ENCODE measurements at regions not wholly inside any gene's neighbourhood (a gene's known extent, or its start where the extent isn't known, plus 50 kb on each side); places are given as distances from the start of the nearest gene placed in this dataset.

- no peaks in the 10 kb centered on the region for H3K27me3 Mint-ChIP-seq (ENCODE audit: unreplicated experiment)
- peaks cover 60% of the 10 kb centered on the region for H3K9me3 Mint-ChIP-seq (ENCODE audit: unreplicated experiment)
- no peak for TF ChIP-seq CTCF (IDR thresholded peaks at IDR 0.05)
- no peak overlapping the region for H3K27ac Mint-ChIP-seq (ENCODE audit: unreplicated experiment)
- H3K36me3 Mint-ChIP-seq (ENCODE audit: unreplicated experiment), result peaks cover 22% of the 10 kb centered on the region
- no peaks in the 10 kb centered on the region for H3K4me1 Mint-ChIP-seq (ENCODE audit: unreplicated experiment)
- H3K4me3 Mint-ChIP-seq (ENCODE audit: unreplicated experiment), result no peak overlapping the region
- DNase-seq (ENCODE audit: extremely low spot score, unreplicated experiment), result no peak
Observed at GRCh38 chr13:65670014-65670625, 1560.0 kb downstream of the PCDH9 start.

DNA sequence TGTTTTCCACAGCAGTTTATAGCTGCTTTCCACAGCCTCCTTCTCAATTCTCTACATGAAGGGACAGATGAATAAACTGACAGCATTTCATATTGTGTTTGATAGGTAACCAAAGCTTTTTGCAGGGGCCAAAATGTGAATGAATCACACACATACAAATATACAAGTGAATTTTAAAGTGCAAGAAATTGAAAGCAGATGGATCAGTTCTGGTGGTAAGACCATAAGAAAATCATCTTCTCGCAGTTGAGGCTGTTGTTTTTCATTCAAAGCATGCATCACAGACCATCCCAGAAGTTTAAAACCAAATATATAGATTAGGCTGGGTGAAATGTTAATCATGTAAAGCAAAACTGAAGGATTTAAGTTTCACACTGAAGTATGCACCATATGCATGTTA, 1569.4 kb downstream of the PCDH9 start:
- Mint-ChIP-seq H3K9me3 (ENCODE audit: unreplicated experiment) (peaks cover 13% of the 10 kb centered on the region), H3K36me3 (ENCODE audit: unreplicated experiment) (peaks cover 2% of the 10 kb centered on the region), H3K4me1 (ENCODE audit: unreplicated experiment) (peaks cover 16% of the 10 kb centered on the region), H3K4me3 (ENCODE audit: unreplicated experiment) (no peak overlapping the region), H3K27me3 (ENCODE audit: unreplicated experiment) (no peaks in the 10 kb centered on the region), H3K27ac (ENCODE audit: unreplicated experiment) (peak overlapping the region; percentile 23)
- no peak for DNase-seq (ENCODE audit: extremely low spot score, unreplicated experiment)
- TF ChIP-seq CTCF (IDR thresholded peaks at IDR 0.05), result no peak

- DNase-seq (ENCODE audit: extremely low spot score, unreplicated experiment), result no peak
- Mint-ChIP-seq H3K4me1 (ENCODE audit: unreplicated experiment) (peaks cover 31% of the 10 kb centered on the region), H3K4me3 (ENCODE audit: unreplicated experiment) (no peak overlapping the region), H3K9me3 (ENCODE audit: unreplicated experiment) (peaks cover 6% of the 10 kb centered on the region), H3K27me3 (ENCODE audit: unreplicated experiment) (no peaks in the 10 kb centered on the region), H3K36me3 (ENCODE audit: unreplicated experiment) (peaks cover 1% of the 10 kb centered on the region), H3K27ac (ENCODE audit: unreplicated experiment) (no peak overlapping the region)
- peak; percentile 76 for TF ChIP-seq CTCF (IDR thresholded peaks at IDR 0.05)
Observed at GRCh38 chr13:65656740-65657329, 1573.3 kb downstream of the PCDH9 start.

DNA sequence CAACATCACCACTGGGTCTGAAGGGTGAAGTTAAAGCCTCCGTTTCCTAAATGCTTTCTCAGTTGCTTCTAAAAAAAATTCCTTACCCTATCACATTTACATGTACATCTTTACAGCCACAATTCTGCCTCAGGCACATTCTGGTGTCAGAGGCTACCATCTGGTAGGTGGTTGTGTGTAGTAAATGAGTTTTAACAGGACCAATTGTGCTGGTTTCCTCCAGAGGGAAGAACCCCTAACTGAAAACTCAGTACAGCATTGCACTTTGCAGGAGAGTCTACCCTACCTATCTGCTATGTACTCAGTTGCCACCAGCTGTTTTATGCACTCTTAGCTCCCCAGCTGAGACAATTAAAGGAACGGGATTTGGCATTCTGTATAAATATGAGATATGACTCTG, 1576.5 kb downstream of the PCDH9 start:
- H3K27ac Mint-ChIP-seq (ENCODE audit: unreplicated experiment), result no peak overlapping the region
- no peak for TF ChIP-seq CTCF (IDR thresholded peaks at IDR 0.05)
- peaks cover 22% of the 10 kb centered on the region for H3K4me1 Mint-ChIP-seq (ENCODE audit: unreplicated experiment)
- DNase-seq (ENCODE audit: extremely low spot score, unreplicated experiment), result no peak
- H3K9me3 Mint-ChIP-seq (ENCODE audit: unreplicated experiment), result peaks cover 6% of the 10 kb centered on the region
- H3K27me3 Mint-ChIP-seq (ENCODE audit: unreplicated experiment), result no peaks in the 10 kb centered on the region
- H3K4me3 Mint-ChIP-seq (ENCODE audit: unreplicated experiment), result no peak overlapping the region
- H3K36me3 Mint-ChIP-seq (ENCODE audit: unreplicated experiment), result no peaks in the 10 kb centered on the region

DNA sequence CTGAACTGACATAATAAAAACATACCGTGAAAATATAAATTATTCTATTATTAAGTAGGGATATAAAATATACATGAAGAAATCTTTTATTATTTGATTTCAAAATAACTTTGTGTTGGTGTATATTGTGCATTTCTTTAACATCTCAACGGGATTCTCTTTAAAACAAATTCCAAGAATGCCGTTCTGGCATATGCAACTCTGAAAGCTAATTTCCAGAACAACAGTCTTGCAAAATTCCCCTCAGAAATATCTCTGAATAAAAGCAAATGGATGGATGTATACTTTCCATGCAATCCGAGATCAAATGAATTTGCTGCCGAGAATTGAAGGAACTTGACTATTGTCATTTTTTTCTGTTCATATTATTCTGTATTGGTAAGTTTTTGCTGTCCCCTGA, 1579.8 kb downstream of the PCDH9 start:
- DNase-seq (ENCODE audit: extremely low spot score, unreplicated experiment), result no peak
- H3K27me3 Mint-ChIP-seq (ENCODE audit: unreplicated experiment), result no peaks in the 10 kb centered on the region
- TF ChIP-seq CTCF (IDR thresholded peaks at IDR 0.05), result no peak
- H3K9me3 Mint-ChIP-seq (ENCODE audit: unreplicated experiment), result no peaks in the 10 kb centered on the region
- peaks cover 19% of the 10 kb centered on the region for H3K4me1 Mint-ChIP-seq (ENCODE audit: unreplicated experiment)
- no peak overlapping the region for H3K27ac Mint-ChIP-seq (ENCODE audit: unreplicated experiment)
- no peak overlapping the region for H3K4me3 Mint-ChIP-seq (ENCODE audit: unreplicated experiment)
- H3K36me3 Mint-ChIP-seq (ENCODE audit: unreplicated experiment), result no peaks in the 10 kb centered on the region
